Thyroid gland (tissue), 4 donors: ENCODE measurements at regions not wholly inside any gene's neighbourhood (a gene's known extent, or its start where the extent isn't known, plus 50 kb on each side); places are given as distances from the start of the nearest gene placed in this dataset.
A peak's percentile ranks its signal among the peaks of the same experiment; 100 is the strongest.
"Not testable (repeated sequence)": the region's sequence is repeated elsewhere in the genome, so short reads cannot be mapped to it uniquely, and the experiment has no call there.

Experiments used
- POLR2A ChIP-seq, 2 donors: fragments of 450-650 bp; IDR thresholded peaks; one replicate each; pipeline ENCODE4 v1.6.1; 2017; ENCODE audit warnings: antibody characterized with exemption in 2 of 2, mild to moderate bottlenecking in 2 of 2, moderate library complexity in 1 of 2
- TF ChIP-seq, protein P1 (sequence below), 6 experiments: fragments of 200-600 bp in 3 of 6; fragments of 450-650 bp in 3 of 6; sonication (generic) in 3 of 6; IDR thresholded peaks; one replicate each; pipeline ENCODE4 v1.5.1; 2016 to 2019; ENCODE audit warnings: antibody characterized with exemption in 6 of 6, mild to moderate bottlenecking in 2 of 6, inconsistent platforms in 1 of 6, moderate library complexity in 1 of 6

- TF ChIP-seq, protein P1, sequence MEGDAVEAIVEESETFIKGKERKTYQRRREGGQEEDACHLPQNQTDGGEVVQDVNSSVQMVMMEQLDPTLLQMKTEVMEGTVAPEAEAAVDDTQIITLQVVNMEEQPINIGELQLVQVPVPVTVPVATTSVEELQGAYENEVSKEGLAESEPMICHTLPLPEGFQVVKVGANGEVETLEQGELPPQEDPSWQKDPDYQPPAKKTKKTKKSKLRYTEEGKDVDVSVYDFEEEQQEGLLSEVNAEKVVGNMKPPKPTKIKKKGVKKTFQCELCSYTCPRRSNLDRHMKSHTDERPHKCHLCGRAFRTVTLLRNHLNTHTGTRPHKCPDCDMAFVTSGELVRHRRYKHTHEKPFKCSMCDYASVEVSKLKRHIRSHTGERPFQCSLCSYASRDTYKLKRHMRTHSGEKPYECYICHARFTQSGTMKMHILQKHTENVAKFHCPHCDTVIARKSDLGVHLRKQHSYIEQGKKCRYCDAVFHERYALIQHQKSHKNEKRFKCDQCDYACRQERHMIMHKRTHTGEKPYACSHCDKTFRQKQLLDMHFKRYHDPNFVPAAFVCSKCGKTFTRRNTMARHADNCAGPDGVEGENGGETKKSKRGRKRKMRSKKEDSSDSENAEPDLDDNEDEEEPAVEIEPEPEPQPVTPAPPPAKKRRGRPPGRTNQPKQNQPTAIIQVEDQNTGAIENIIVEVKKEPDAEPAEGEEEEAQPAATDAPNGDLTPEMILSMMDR (IDR thresholded peaks at IDR 0.05) = peak in 3 of 6 experiments; percentile 11 to 37 (median 33)
- not testable (repeated sequence) for TF ChIP-seq POLR2A (IDR thresholded peaks at IDR 0.05)
Observed at GRCh38 chr7:32691965-32692815, 196.9 kb downstream of the AVL9 start.
